ENCODE measurements at regions not wholly inside any gene's neighbourhood (a gene's known extent, or its start where the extent isn't known, plus 50 kb on each side); places are given as distances from the start of the nearest gene placed in this dataset.

- H3K9me3 ChIP-seq (ENCODE audit: insufficient read depth, low read length), result no peaks in the 10 kb centered on the region
- no peak for DNase-seq (ENCODE audit: low read depth, low spot score)
- no peak for TF ChIP-seq YY1 (IDR thresholded peaks at IDR 0.05; ENCODE audit: insufficient read depth, insufficient read length)
- TF ChIP-seq ZNF274 (IDR thresholded peaks at IDR 0.05; ENCODE audit: low read depth, low read length), result no peak
- TF ChIP-seq SUZ12 (IDR thresholded peaks at IDR 0.05; ENCODE audit: extremely low read depth, insufficient read depth, insufficient read length), result no peak
- H3K36me3 ChIP-seq (ENCODE audit: insufficient read depth, insufficient read length, low read length), result no peaks in the 10 kb centered on the region
- no peaks in the 10 kb centered on the region for H3K4me1 ChIP-seq (ENCODE audit: insufficient read depth, insufficient read length)
- no peak overlapping the region for H3K9ac ChIP-seq (ENCODE audit: insufficient read length, low read depth)
- H3K27me3 ChIP-seq (ENCODE audit: insufficient read depth, insufficient read length), result no peaks in the 10 kb centered on the region
- no peak overlapping the region for H3K4me3 ChIP-seq (ENCODE audit: insufficient read length, low read depth)
Observed at GRCh38 chr3:95356764-95357501, 1294.1 kb downstream of the NSUN3 start.

- no peak for DNase-seq (ENCODE audit: low read depth, low spot score)
Observed at GRCh38 chr3:95387242-95388021, 1324.6 kb downstream of the NSUN3 start.

GRCh38 chr3:95389725-95390313 lies 1327.0 kb downstream of the NSUN3 start:
- TF ChIP-seq ZNF274 (IDR thresholded peaks at IDR 0.05; ENCODE audit: low read depth, low read length), result no peak
- no peak overlapping the region for H3K4me3 ChIP-seq (ENCODE audit: insufficient read length, low read depth)

More at GRCh38 chr3:95387242-95388021, 1324.6 kb downstream of the NSUN3 start:
- no peaks in the 10 kb centered on the region; the same call in 1 of the 2 replicates for H3K9me3 ChIP-seq (ENCODE audit: insufficient read depth, low read length)
- no peaks in the 10 kb centered on the region for H3K36me3 ChIP-seq (ENCODE audit: insufficient read depth, insufficient read length, low read length)
- no peaks in the 10 kb centered on the region for H3K27me3 ChIP-seq (ENCODE audit: insufficient read depth, insufficient read length)
- no peak overlapping the region for H3K4me3 ChIP-seq (ENCODE audit: insufficient read length, low read depth)
- no peaks in the 10 kb centered on the region for H3K4me1 ChIP-seq (ENCODE audit: insufficient read depth, insufficient read length)
- H3K9ac ChIP-seq (ENCODE audit: insufficient read length, low read depth), result no peak overlapping the region
- TF ChIP-seq SUZ12 (IDR thresholded peaks at IDR 0.05; ENCODE audit: extremely low read depth, insufficient read depth, insufficient read length) (no peak), ZNF274 (IDR thresholded peaks at IDR 0.05; ENCODE audit: low read depth, low read length) (no peak), YY1 (IDR thresholded peaks at IDR 0.05; ENCODE audit: insufficient read depth, insufficient read length) (no peak)

GRCh38 chr3:95394286-95394685 lies 1331.4 kb downstream of the NSUN3 start:
- Histone ChIP-seq H3K4me1 (ENCODE audit: insufficient read depth, insufficient read length) (no peaks in the 10 kb centered on the region), H3K27me3 (ENCODE audit: insufficient read depth, insufficient read length) (no peaks in the 10 kb centered on the region), H3K36me3 (ENCODE audit: insufficient read depth, insufficient read length, low read length) (no peaks in the 10 kb centered on the region), H3K4me3 (ENCODE audit: insufficient read length, low read depth) (no peak overlapping the region), H3K9me3 (ENCODE audit: insufficient read depth, low read length) (no peaks in the 10 kb centered on the region), H3K9ac (ENCODE audit: insufficient read length, low read depth) (no peak overlapping the region)
- DNase-seq (ENCODE audit: low read depth, low spot score), result no peak
- TF ChIP-seq ZNF274 (IDR thresholded peaks at IDR 0.05; ENCODE audit: low read depth, low read length) (no peak), YY1 (IDR thresholded peaks at IDR 0.05; ENCODE audit: insufficient read depth, insufficient read length) (no peak), SUZ12 (IDR thresholded peaks at IDR 0.05; ENCODE audit: extremely low read depth, insufficient read depth, insufficient read length) (no peak)

More at GRCh38 chr3:95389725-95390313, 1327.0 kb downstream of the NSUN3 start:
- no peaks in the 10 kb centered on the region for H3K27me3 ChIP-seq (ENCODE audit: insufficient read depth, insufficient read length)
- no peaks in the 10 kb centered on the region for H3K4me1 ChIP-seq (ENCODE audit: insufficient read depth, insufficient read length)
- H3K9me3 ChIP-seq (ENCODE audit: insufficient read depth, low read length), result no peaks in the 10 kb centered on the region
- H3K9ac ChIP-seq (ENCODE audit: insufficient read length, low read depth), result no peak overlapping the region
- H3K36me3 ChIP-seq (ENCODE audit: insufficient read depth, insufficient read length, low read length), result no peaks in the 10 kb centered on the region
- DNase-seq (ENCODE audit: low read depth, low spot score), result no peak

GRCh38 chr3:95399585-95399984 lies 1336.7 kb downstream of the NSUN3 start:
- Histone ChIP-seq H3K36me3 (ENCODE audit: insufficient read depth, insufficient read length, low read length) (no peaks in the 10 kb centered on the region), H3K9me3 (ENCODE audit: insufficient read depth, low read length) (no peaks in the 10 kb centered on the region), H3K4me1 (ENCODE audit: insufficient read depth, insufficient read length) (no peaks in the 10 kb centered on the region), H3K9ac (ENCODE audit: insufficient read length, low read depth) (no peak overlapping the region), H3K4me3 (ENCODE audit: insufficient read length, low read depth) (no peak overlapping the region), H3K27me3 (ENCODE audit: insufficient read depth, insufficient read length) (no peaks in the 10 kb centered on the region)
- TF ChIP-seq YY1 (IDR thresholded peaks at IDR 0.05; ENCODE audit: insufficient read depth, insufficient read length) (no peak), SUZ12 (IDR thresholded peaks at IDR 0.05; ENCODE audit: extremely low read depth, insufficient read depth, insufficient read length) (no peak), ZNF274 (IDR thresholded peaks at IDR 0.05; ENCODE audit: low read depth, low read length) (no peak)
- DNase-seq (ENCODE audit: low read depth, low spot score), result no peak

GRCh38 chr3:95401693-95402092 lies 1338.8 kb downstream of the NSUN3 start:
- Histone ChIP-seq H3K9ac (ENCODE audit: insufficient read length, low read depth) (no peak overlapping the region), H3K4me1 (ENCODE audit: insufficient read depth, insufficient read length) (no peaks in the 10 kb centered on the region), H3K27me3 (ENCODE audit: insufficient read depth, insufficient read length) (no peaks in the 10 kb centered on the region), H3K4me3 (ENCODE audit: insufficient read length, low read depth) (no peak overlapping the region), H3K36me3 (ENCODE audit: insufficient read depth, insufficient read length, low read length) (no peaks in the 10 kb centered on the region), H3K9me3 (ENCODE audit: insufficient read depth, low read length) (no peaks in the 10 kb centered on the region)
- TF ChIP-seq YY1 (IDR thresholded peaks at IDR 0.05; ENCODE audit: insufficient read depth, insufficient read length) (no peak), ZNF274 (IDR thresholded peaks at IDR 0.05; ENCODE audit: low read depth, low read length) (no peak), SUZ12 (IDR thresholded peaks at IDR 0.05; ENCODE audit: extremely low read depth, insufficient read depth, insufficient read length) (no peak)
- DNase-seq (ENCODE audit: low read depth, low spot score), result no peak
